ENCODE measurements at regions not wholly inside any gene's neighbourhood (a gene's known extent, or its start where the extent isn't known, plus 50 kb on each side); places are given as distances from the start of the nearest gene placed in this dataset.

DNA sequence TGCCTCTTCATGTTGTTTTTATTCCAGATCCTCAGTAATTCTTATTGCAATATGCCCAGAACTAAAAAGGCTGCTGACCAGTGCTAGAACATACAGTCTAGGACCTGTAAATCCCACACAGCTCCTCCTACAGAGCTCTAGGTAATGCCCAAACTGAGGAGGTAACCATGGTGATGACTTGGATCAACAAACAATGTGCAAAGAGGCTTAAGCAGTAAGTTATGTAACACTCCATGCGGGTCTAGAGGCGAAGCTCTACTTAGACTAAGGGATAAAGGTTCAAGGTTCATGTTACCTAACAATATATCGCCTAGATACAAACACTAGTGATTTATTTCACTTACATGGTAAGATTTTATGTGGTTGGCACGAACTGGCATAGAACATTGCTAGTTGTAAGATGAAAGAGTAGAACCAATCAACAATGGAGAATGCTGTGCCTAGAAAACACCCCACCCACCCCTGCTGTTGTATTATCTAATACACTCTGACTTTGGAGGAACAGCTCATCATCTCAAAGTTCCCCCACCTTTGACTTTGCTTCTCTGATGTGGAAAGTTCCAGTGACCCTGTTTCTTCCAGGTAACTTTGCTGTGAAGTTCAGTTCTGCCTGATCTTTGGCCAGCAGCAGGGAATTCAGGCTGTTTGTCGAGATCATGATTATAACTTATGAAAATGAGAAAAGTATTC, 242.4 kb downstream of the ALDH8A1 start:
- no peak for DNase-seq

DNA sequence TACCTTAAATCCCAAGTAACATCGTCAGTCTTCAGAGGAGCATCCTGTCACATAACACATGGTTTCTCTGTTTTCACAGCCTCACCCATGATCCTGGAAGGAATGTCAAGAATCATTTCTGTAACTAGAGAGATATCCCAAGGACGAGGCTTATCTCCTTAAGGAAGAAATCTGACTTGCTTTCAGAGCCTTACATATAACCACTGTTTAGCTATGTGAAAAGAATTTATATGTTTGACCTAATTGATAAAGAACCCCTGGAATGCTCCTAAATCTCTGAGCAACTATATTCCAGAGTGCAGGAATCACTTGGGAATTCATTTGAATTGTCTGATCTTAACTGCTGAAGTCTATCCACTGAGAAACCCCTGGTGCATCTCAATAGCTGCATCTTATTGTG, 243.1 kb downstream of the ALDH8A1 start:
- no peak for DNase-seq

DNA sequence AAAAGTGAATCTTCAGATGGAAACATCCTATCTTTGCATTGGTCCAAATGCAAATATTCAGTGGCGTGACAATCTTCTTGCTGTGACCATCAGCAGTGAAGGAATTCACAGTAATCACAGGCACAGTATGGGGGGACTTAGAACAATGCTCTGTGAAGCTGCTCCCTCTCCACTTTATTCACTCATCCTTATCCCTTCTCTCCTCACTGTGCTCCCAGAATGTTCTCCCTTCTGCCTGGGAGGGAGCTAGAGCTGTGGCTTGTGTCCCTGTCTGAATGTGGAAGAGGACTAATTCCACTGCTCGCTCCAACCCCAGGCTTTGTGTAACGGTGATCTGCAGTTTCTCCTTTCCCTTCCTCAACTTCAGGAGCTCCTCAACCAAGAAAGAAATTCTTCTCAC, 243.7 kb downstream of the ALDH8A1 start:
- DNase-seq: no peak

DNA sequence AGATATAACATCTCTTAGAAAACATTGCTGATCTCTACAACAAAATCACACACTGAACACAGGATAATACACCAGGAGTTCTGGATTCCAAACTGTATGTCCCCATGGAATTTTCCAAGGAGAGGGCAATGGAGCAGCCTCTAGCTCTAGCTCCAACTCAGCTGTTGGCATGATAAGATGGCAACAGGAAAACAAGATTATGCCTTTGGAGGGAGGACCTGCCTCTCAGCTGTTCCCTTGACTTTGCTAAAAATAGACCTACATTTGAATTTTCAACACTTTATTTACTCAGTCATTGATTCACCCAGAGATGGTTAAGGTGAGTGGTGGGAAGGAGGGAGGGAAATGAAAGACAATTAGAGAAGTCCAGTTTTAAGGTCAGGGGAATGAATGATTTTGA, 246.7 kb downstream of the ALDH8A1 start:
- no peak for DNase-seq

DNA sequence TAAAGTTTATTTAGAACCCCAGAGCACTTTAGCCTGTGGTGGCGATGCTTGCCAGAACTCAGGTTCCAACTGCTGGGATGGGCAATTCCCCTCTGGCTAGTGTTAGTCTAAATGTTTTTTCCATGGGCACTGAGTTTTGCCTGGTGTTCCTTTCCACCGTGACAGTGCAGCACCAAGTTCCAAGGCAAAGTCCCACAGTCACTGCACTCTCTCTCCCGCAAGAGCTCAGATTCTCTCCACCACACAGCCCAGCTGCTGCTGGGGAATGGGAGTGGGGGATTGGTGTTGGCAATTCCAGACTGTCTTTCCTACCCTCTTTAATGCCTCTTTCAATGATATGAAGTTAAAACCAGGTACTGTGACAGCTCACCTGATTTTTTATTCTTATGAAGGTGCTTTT, 247.6 kb downstream of the ALDH8A1 start:
- no peak for DNase-seq

DNA sequence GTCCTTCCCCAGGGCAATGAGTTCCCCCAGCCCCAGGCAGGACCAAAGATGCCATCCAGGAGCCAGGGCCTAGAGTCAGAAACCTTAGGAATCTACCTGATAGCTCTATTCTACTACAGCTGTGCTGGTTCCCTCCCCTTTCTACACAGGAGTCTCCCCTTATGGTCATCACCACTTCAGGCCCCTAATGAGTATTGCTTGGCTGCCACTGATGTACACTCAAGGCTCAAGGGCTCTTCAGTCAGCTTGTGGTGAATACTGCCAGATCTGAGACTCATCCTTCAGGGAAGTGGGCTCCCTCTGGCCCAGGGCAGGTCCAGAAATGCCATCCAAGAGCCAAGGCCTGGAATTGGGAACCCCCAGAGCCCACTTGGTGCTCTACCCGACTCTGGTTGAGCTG, 248.6 kb downstream of the ALDH8A1 start:
- no peak for DNase-seq

DNA sequence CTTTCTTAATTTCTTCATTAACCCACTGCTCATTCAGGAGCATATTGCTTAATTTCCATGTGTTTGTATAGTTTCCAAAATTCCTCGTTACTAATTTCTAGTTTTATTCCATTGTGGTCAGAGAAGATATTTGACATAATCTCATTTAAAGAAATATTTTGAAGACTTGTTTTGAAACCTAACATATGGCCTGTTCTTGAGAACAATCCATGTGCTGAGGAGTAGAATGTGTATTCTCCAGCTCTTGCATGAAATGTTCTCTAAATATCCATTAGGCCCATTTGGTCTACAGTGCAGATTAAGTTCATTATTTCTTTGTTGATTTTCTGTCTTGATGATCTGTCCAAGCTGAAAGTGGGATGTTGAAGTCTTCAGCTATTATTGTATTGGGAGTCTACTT, 251.7 kb downstream of the ALDH8A1 start:
- peak; percentile 7 for DNase-seq

DNA sequence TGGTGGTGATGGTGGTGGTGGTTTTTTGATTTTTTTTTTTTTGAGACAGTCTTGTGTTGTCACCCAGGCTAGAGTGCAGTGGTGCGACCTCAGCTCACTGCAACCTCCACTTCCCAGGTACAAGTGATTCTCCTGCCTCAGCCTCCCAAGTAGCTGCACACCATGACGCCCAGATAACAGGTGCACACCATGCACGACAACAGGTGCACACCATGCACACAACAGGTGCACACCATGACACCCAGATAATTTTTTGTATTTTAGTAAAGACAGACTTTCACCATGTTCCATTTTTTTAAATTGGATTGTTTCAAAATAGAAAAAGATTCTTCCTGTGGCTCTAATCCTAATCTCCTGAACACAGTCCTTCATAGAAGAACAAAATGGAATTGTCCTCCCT, 257.9 kb downstream of the ALDH8A1 start:
- no peak for DNase-seq

DNA sequence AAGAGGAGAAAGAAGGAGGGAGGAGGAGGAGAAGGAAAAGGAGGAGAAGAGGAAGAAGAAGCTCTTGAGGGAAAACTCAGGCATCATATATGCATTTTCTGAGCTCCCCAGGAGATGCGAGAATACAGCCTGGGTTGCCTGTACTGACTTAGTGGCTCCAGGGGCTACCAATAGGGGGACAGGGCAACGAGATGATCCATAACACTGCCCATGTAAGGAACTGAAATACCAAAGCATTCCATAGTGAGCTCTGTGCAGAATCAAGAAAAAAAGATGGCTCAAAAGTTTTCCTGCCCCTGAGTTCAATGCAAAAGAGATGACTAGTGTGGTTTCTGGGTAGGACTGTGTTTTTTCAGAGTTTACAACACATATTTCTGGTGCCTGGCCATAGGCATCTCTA, 258.7 kb downstream of the ALDH8A1 start:
- DNase-seq: no peak

DNA sequence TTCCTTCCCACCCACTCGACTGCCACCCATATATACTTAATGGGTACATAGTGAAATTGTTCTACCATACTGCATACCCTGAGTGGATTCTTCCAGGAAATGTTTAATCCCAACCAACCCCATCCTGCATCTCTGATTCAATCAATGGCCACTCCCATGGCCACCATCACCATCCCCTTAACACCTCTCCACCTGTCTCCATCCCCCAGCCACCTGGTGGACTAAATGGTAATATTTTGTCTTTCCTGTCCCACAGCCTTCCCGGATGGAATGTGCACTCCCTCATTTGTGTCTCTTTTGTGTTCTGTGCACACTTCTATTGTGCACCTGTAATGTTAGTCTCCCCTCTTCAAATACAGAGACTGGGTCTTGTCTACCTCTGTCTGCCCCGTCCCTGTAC, 259.9 kb downstream of the ALDH8A1 start:
- no peak for DNase-seq

DNA sequence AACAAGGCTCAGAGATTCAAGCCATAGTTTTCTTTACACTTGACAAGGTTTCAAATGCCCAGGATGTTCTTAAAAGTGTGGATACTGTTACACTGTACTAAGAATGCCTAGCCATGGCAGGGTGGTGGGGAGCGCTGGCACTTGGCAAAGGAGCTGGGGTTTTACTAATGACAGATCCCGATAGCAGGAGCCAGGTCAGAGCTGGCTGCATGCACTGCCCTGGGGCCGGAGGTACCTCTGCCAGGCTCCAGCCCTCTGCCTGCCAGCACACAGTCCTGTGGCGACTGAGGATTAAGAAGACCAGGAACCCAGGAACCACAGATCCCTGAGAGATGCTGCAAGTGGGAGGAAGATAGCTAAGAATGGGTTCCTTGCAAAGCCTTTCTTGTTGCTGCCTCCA, 260.3 kb downstream of the ALDH8A1 start:
- DNase-seq: no peak

DNA sequence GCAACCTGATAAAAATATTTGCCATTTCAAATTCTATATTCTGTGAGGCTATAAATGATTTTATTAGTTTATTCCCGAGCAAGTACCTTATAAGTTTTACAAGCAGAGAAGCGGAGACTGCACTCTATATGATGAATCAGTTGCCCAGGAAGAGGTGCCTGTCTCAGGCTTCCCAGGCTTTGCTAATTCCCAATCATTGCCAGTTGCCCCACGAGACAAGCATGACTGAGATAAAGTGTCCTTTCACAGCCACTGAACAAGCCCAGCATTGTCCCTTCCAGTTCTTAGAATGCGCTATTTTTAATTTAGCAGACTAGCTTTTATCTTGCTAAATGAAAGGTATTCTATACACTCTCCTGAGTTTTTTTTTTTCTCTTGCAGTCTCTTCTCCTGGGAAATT, 260.7 kb downstream of the ALDH8A1 start:
- no peak for DNase-seq

DNA sequence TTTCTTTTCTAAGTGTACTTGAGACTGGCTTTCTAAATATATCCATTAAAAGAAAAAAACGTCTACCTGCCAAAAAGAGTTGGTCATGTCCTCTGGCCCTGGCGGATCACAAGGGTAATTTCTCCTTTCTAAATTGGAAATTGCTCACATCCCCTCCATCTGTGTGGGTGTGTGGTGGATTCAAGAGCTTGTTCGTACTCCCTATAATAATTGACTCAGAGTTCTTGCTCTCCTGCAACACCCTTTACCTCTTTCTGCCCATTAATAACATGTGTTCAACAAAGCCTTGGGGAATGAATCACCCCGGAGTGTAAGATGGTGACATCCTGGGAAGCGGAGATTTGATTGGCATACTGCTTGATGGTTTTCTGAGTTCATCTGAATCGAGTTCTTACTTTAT, 263.8 kb downstream of the ALDH8A1 start:
- no peak for DNase-seq

DNA sequence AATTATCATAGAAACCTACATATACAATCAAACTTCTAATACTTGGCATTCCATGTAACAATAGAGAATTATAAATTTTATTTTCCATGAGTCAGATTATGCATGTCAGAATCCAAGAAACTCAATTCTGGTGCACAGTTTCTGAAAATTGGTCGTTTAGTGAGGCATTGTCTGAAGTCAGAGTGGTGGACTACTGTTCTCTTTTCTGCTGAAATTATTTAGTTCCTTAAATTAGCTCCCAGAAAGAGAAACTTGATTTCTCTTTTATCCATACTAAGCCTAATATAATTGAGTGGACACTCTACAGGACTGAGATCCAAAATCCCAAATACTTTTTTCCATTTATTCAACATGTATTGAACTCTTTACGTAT, 265.5 kb downstream of the ALDH8A1 start:
- DNase-seq: no peak

DNA sequence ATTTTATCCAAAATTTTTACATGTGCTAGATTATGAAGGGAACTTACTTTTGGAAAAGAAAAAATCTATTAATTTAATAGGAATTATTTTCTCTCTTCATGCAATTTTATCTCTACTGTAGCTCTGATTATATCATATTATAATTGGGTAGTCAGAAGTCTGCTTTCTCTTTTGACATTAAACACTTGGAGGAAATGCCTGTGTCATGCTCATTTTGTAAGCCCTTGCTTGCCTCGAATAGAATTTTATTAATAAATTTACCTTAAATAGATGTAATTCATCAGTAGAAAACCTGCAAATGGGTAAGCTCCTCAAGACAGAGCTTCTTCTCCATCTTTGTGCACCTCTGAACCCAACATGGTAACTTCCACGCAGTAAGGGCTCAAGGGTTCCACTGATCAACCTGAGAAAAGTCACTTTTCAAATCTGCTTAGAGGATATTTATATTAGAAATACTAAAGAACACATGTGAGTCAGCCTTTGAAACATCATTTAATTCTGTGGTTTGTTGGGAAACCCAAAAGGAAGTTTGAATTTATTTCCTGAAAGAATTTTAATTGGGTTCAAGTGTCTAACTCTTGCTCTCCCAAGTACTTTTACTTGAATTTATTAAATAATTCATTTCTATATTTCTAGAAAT, 266.0 kb downstream of the ALDH8A1 start:
- DNase-seq: no peak

DNA sequence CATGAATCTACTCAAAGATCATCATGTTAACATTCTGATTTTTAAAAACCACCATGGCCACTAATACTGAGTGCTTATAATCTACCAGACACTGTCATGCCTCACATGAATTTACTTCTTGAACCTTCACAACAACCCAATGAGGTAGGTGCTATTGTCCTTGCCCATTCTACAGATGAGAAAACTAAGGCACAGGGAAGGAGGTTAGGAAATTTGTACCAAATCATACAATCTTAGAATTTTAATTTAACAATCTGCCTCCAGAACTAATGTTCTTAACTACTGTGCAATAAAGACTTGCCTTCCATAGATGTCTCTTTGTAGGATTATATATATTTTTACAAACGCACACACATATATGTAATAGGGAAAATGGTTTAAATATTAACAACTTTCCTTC, 269.5 kb downstream of the ALDH8A1 start:
- no peak for DNase-seq

DNA sequence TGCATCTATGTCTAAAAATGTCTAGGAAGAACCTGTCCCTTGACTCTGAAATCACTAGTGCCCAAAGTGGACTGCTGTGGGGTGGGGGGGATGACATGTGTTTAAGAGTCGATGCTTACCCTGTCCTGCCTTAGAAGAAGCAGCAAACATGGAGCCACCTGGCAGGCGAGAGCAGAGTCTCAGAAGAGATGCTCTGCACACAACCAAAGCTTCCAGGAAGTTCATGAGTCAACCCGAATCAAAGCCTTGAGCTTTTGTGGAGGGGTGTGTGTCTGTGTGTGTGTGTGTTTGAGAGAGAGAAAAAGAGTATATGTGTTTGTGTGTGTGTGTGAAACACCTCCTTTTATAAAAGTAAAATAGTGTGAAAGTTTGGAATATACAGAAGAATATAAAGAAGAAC, 269.9 kb downstream of the ALDH8A1 start:
- DNase-seq: no peak

DNA sequence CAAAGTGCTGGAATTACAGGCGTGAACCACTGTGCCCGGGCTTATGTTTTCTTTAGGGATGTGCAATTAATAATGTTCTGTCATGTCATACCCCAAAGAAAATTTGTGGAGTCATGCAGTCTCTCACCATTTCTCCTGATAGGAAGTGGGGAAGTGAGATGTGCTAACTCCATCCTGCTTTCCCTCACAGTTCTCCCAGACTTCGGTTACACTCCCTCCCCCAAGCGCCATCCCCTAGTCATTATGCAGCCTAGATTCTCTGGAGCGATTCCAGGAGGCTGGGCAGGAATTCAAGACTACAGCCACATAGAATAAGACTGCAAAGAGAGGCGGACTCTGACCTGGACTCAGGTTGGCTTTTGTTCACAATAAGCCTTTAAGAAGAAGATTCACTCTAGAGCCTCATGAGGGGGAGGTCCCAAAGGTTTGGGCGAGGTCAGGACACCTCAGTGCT, 271.4 kb downstream of the ALDH8A1 start:
- peak; percentile 25 for DNase-seq

DNA sequence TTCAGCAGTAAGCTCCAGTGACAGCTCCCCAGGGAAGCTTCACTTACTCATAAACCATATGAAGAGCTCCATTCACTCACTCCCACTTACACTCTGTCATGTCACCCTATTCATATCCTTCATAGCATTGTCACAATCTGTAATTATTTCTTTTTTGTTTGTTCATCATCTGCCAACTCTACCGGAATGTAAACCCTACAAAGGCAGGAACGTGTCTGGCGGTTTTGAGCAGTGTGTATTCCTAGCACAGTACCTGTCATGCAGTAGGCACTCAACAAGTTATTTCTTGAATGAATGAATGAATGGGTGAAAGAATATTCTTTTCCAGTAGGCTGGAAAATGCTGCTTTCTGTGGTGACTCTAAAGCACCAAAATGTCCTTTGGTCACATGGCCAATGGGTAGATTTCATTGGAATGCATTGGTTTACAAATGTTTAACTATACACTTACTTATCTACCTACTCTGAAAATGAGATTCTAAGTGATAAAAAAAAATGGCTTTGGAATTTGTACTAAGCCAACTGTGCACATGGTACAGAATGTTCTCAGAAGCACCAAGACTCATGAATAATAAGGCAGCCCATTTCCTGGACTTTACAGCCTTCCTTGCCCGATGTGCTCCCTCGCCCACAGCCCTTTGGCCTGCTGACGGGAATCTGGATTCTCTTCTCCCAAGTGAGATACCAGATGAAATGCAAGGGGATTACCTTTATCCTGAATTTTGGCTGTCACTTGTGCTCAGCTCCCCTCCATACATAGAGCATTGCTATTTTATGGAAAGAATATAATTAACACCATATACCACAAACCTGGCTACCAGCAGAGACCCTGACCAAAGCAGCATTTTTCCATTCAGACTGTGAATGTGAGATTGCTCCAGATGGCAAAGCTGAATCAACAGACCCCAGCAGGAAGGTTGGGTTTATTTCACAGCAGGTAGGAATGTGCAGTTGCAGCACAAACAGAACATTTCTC, 273.3 kb downstream of the ALDH8A1 start:
- DNase-seq: no peak

DNA sequence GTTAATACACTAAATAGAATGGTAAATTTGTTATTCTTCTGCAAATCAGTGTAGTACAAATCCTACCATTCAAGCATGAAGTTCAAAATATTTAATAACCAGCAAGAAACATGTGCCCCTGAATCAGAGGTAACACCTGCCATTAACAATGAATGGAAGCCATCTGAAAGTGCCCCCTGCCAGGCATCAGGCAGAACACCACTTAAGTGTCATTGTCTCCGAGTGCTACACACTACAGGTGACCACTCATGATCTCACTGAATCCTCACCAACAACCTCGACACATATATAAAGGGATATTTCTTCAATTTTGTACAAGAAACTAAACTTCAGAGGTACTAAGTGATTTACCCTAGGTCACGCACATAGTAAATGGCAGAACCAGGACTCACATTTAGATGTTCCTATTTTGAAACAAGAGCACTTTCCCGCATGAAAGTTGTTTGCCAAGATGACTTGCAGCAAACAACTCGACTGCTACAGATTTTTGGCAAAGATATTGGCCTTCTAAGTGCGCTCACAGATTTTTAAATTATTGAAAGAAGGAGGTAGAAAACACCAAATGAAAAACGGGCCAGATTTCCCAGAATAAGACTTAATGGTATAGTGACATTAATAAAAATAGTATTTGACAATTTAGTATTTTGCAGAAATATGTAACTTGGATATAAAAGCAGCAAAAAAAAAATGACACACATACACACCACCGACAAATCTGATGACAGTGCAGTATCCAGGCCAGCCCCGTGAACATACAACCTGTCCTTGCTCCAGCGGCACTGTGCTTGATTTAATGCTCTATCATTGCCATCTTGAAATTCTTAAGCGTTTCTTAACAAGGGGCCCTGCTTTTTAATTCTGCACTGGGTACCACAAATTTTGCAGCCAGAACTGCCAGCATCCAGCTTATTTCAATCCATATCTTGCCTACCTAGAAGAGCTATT, 274.5 kb downstream of the ALDH8A1 start:
- DNase-seq: no peak

DNA sequence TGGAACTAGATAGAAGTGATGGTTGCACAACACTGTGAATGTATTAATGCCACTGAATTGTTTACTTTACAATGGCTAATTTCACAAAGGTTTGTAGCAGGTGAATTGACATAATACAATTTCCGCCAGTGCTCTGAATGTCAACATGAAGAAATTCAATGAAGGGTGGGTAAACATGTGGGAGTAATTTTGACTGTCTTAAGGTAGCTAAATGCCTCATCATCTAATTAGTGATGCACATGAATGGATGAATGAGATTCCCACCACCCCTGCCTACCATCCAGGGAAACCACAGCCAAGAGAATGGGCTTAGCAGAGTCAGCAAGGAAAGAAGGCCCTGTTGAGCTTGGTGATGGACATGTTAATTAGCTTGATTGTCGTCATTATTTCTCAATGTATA, 275.3 kb downstream of the ALDH8A1 start:
- no peak for DNase-seq

DNA sequence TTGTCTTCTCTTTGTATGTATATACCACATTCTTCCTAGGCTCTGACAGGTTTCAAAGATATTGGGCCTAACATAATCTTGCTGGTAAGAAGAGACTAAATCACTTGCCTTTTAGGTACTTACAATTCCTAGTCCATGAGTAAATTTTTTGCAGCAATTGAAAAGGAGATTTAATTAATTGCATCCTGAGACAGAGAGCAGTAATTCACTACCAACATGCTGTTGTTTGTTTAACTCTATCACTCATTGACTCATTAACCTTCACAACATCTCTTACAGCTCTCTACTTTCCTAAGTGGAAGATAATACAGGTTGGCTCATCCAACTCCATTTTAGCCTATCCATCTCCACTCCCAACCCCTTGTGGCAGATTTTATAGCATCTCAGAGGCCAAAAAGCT, 280.4 kb downstream of the ALDH8A1 start:
- DNase-seq: no peak

All from skin of body (tissue), 1 donor.